Osteocyte (in vitro differentiated cells): ENCODE measurements at regions not wholly inside any gene's neighbourhood (a gene's known extent, or its start where the extent isn't known, plus 50 kb on each side); places are given as distances from the start of the nearest gene placed in this dataset.

ENCODE experiments used
- DNase-seq: peaks from one replicate; pipeline ENCODE4 v3.0.0; 2021; ENCODE audit warnings: mixed read lengths; ENCODE audit not compliant: unreplicated experiment; ENCODE audit errors: extremely low spot score
- H3K27ac Mint-ChIP-seq: one replicate; pipeline ENCODE4 v1.8.0; 2021; ENCODE audit warnings: mild to moderate bottlenecking, mixed read lengths; ENCODE audit not compliant: unreplicated experiment
- H3K27me3 Mint-ChIP-seq: one replicate; pipeline ENCODE4 v1.8.0; 2021; ENCODE audit warnings: mixed read lengths; ENCODE audit not compliant: unreplicated experiment
- H3K36me3 Mint-ChIP-seq: one replicate; pipeline ENCODE4 v1.8.0; 2021; ENCODE audit warnings: mixed read lengths; ENCODE audit not compliant: unreplicated experiment
- H3K4me1 Mint-ChIP-seq: one replicate; pipeline ENCODE4 v1.8.0; 2021; ENCODE audit warnings: mixed read lengths; ENCODE audit not compliant: unreplicated experiment
- H3K4me3 Mint-ChIP-seq: one replicate; pipeline ENCODE4 v1.8.0; 2021; ENCODE audit warnings: mild to moderate bottlenecking, moderate library complexity, mixed read lengths; ENCODE audit not compliant: unreplicated experiment
- H3K9me3 Mint-ChIP-seq: one replicate; pipeline ENCODE4 v1.8.0; 2021; ENCODE audit warnings: mixed read lengths; ENCODE audit not compliant: unreplicated experiment
- TF ChIP-seq, protein P1 (sequence below): fragments of 200-600 bp; sonication (generic); IDR thresholded peaks from 2 replicates; pipeline ENCODE4 v1.5.0; 2021; ENCODE audit warnings: antibody characterized with exemption, mild to moderate bottlenecking, moderate library complexity

DNA sequence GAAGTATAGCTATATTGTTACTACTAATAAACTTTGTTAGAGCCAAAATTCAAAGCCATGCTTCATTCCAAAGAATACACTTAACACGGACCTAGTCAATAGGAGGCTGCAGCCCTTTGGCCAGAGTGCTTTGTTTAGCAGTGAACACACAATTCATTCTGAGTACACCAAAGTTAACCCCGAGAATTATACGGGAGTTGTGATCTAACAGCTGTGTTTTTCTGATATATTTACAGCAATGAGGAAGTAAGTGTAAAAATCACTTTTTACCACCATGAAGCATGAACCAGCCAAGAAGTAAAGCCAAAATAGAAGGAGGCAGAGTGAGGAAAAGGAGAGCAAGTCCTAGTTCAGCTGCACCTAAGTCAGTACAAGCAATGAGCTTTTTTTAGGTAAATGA, 156.8 kb upstream of the PDE3A start:
- TF ChIP-seq, protein P1, sequence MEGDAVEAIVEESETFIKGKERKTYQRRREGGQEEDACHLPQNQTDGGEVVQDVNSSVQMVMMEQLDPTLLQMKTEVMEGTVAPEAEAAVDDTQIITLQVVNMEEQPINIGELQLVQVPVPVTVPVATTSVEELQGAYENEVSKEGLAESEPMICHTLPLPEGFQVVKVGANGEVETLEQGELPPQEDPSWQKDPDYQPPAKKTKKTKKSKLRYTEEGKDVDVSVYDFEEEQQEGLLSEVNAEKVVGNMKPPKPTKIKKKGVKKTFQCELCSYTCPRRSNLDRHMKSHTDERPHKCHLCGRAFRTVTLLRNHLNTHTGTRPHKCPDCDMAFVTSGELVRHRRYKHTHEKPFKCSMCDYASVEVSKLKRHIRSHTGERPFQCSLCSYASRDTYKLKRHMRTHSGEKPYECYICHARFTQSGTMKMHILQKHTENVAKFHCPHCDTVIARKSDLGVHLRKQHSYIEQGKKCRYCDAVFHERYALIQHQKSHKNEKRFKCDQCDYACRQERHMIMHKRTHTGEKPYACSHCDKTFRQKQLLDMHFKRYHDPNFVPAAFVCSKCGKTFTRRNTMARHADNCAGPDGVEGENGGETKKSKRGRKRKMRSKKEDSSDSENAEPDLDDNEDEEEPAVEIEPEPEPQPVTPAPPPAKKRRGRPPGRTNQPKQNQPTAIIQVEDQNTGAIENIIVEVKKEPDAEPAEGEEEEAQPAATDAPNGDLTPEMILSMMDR: no peak
- Mint-ChIP-seq H3K27ac (peak overlapping the region; percentile 99), H3K4me3 (no peak overlapping the region), H3K9me3 (peaks cover 3% of the 10 kb centered on the region), H3K36me3 (peaks cover 1% of the 10 kb centered on the region), H3K27me3 (no peaks in the 10 kb centered on the region), H3K4me1 (peaks cover 41% of the 10 kb centered on the region)
- no peak for DNase-seq

DNA sequence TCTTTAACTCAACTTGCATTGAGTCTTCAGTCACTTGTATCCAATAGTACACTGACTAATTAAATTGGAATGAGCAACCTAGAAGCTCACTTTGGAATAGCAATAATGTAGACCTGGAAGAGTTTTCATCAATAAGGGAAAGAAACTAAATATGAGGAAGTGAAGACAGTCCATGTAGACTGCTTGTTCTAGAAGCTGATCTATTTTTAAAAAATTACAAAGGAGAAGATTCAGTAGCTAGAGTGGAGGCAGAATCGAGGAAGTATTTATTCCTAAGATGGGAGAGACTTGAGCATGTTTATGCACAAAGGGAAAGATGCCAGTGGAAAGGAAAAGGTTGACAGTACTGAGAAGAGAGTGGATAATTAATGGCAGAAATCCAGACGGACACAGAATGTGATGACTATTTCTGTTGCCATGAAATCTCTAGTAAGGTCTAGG, 156.3 kb upstream of the PDE3A start:
- TF ChIP-seq, protein P1: no peak
- H3K36me3 Mint-ChIP-seq: peaks cover 3% of the 10 kb centered on the region
- peak overlapping the region; percentile 14 for H3K4me3 Mint-ChIP-seq
- H3K9me3 Mint-ChIP-seq: peaks cover 6% of the 10 kb centered on the region
- no peaks in the 10 kb centered on the region for H3K27me3 Mint-ChIP-seq
- DNase-seq: no peak
- peaks cover 41% of the 10 kb centered on the region for H3K4me1 Mint-ChIP-seq
- peak overlapping the region; percentile 99 for H3K27ac Mint-ChIP-seq

DNA sequence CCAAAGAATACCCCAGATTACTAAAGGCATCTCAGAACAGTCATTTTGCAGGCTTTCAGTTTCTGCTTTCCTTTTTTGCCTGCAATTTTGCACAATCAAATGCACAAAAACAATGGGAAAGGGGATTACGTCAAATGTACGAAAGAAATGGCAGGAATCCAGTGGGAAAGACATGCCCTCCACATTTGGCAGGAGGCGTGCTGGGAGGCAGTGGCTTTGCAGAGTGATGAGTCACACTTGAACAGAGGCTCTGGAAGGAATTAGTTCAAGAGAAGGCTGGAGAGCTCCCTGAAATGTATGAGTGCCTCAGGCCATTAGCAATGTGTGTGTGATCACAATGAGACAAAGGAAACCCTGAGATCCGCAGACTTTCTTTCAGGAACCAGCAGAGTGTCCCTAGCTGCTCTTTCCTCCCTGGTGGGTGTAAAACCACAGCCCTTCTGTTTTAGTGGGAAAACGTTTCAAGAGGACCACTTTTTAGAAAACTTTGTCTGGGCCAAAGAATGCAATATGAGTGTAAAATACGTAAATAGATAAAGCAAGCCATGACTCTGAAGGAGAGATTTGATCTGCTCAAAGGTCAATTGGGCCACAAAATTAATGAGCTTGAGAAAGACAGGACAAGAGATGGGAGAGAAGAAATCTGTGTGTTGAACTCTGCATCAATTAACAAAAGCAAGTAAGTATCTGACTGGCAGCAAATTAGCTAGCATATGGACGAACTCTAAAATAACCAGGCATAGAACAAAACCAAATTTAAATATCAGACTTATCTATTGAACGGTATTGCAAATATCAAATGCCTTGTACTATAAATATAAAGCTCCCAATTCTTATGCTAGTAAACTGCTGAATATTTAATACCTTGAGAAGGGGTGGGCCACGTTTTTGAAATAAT, 155.4 kb upstream of the PDE3A start:
- Mint-ChIP-seq H3K9me3 (peaks cover 6% of the 10 kb centered on the region), H3K36me3 (peaks cover 3% of the 10 kb centered on the region), H3K27ac (peak overlapping the region; percentile 99), H3K4me3 (peak overlapping the region; percentile 42), H3K27me3 (no peaks in the 10 kb centered on the region), H3K4me1 (peaks cover 41% of the 10 kb centered on the region)
- peak; percentile 95 for DNase-seq
- TF ChIP-seq, protein P1: no peak

- TF ChIP-seq, protein P1: no peak
- Mint-ChIP-seq H3K9me3 (peaks cover 6% of the 10 kb centered on the region), H3K36me3 (peaks cover 3% of the 10 kb centered on the region), H3K27me3 (no peaks in the 10 kb centered on the region), H3K27ac (peak overlapping the region; percentile 29), H3K4me3 (no peak overlapping the region), H3K4me1 (peaks cover 43% of the 10 kb centered on the region)
- no peak for DNase-seq
Observed at GRCh38 chr12:20213723-20214625, 154.4 kb upstream of the PDE3A start.
